HG03103 (cell line): ENCODE measurements at regions not wholly inside any gene's neighbourhood (a gene's known extent, or its start where the extent isn't known, plus 50 kb on each side); places are given as distances from the start of the nearest gene placed in this dataset.

Experiments used
- ATAC-seq: cut with Tn5 transposase; IDR thresholded peaks from one replicate; pipeline ENCODE4 v1.9.1; 2021; ENCODE audit warnings: low read depth; ENCODE audit not compliant: unreplicated experiment

DNA sequence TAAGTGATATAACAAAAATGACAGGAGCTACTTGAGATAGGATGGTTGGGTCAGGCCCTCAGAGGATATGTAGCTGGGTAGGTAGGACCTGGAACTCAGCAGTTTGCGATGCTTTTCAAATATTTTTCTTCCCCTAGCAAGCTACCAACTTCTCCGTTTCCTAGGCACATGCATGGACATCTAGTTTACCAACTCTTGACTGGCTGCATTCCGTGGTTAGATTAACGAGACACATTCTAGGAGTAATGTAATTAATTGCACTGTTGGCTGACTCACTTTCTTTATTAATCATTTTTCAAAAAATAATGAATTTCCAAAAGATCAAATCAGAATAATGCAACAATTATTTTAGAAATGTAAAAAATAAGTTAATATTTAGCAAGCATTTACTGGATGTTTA lies 95.9 kb downstream of the MACIR start:
- no peak for ATAC-seq

DNA sequence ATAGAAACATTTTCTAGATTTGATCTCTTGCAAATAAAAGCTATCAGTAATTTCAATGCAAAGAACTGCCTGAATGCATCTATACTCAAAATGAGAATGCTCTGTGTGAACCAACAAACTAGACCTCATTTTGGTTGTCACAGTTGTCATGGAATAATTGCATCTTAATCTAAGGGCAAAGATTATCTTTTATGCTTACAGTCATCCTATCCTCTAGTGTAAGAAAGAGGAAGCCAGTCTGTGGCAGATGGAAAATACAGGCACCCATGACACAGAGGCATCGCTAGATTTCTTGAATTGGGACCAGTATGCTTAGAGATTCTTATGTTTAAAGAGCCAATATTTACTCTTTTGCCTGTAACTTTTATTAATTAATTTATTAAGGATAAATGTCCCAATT lies 95.0 kb downstream of the MACIR start:
- ATAC-seq = no peak

DNA sequence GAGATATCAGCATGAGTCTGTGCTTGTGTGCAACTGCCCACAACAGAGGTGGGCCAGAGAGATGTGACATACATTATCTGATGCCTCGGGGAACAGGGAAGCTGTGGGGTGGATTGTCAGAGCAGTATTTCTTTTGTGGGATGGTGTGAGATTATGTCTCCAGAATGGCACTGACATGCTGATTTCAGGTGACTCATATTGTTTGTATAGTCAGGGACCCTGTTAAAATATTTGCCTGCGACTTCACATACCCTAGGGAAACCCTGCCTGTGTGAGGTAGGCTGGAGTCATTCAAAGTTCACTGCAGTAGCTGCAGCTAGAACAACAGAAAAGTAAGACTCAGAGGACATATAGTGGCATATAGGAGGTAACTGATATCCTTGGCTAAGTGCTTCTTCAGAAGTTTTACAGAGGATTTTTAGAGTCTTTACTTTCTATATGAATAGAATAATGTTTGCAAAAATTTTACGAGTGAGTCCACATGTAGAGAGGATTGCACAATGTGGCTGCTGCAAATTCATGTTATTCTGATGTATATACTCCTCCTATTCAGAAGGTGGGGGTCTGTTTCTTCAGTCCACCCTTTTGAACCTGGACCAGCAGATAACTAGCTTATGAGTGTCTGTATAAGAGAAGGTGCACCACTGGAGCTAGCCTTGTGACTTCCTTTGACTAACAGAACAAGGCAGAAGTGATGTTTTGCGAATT lies 89.3 kb downstream of the MACIR start:
- no peak for ATAC-seq

DNA sequence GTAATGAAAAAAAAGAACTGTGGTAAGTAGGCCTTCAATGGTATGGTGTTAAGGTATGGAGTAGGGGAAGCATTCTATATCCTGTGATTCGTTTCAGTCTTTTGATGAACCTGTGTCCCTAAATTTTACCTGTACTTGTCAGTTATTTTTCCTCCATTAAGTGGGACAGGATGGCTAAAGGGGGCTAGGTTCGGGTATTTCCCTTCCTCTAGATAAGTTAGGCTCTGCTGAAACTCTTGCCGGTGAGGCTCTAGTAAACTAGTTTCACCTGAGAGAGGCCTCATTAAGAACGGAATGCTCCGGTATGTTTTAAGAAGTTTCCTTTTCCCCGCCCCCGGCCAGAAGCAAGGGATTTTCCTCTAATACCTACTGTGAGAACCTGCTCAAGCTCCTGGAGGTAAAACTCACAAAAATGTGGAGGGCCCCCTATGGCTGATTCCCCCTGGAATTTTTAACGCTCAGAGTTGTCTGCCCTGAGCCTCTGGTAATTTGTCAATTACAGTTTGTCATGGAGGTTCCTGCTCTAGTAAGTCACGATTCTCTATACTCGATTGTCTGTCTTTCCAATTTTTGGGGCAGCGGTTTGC lies 87.7 kb downstream of the MACIR start:
- no peak for ATAC-seq

DNA sequence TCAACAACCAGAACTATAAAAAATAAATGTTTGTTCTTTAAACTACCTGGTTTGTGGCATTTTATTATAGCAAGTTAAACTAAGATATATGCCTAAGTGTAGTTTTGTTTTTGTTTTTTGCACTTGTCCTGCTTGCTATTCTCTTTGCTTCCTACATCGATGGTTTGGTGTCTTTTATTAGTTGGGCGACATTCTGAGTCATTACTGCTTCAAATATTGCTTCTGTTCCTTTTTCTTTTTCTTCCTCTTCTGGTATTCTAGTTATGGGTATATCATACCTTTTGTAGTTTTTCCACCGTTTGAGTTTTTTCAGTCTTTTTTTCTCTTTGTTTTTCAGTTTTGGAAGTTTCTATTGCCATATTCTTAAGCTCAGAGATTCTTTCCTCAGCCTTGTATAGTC lies 86.9 kb downstream of the MACIR start:
- no peak for ATAC-seq

DNA sequence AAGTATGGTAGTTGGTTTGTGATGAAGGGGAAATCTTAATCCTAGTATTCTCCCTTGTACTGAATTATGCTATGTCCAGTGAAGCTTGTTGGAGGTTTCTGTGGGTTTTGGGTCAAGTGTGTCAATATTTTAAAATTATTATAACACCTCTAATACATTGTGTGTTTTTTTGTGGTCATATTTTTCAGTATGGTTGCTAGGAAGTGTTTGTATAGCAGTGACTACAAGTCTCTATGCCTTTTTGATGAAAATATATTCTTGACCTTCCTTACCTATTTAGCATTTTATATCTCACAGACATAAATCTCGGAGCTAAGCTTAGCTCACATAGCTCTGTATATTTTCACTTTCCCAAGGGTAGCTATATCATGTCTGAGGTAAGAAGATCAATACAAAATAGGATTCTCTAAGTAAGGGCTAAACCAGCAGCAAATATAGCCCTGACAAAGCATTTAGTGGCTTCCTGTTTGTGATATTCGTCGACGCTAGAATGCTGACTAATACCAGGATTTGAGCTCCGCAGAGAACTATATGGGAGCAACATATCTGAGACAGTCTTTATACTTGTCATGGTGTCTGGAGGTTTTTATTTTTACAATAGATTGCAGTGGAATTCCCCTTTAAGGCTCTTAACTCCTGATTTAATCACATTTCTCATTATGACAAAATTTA lies 82.3 kb downstream of the MACIR start:
- peak; percentile 100 for ATAC-seq

DNA sequence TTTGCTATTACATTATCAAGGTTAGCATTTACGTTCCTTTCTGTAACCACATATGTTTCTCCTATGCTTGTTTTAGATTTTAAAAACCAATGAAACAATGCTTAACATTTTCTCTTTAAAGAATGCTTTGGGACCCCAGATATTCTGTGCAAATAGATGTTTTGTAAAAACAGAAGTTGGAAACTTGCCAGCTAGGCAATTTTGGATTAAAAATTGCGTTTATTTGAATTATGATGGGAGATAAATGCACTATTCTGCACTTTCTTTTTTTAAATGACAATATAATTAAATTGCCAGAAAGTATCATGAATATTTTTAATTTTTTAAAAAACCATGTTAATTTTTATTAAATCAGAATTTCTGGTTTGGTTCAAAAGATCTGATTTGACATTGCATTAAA lies 81.6 kb downstream of the MACIR start:
- no peak for ATAC-seq

DNA sequence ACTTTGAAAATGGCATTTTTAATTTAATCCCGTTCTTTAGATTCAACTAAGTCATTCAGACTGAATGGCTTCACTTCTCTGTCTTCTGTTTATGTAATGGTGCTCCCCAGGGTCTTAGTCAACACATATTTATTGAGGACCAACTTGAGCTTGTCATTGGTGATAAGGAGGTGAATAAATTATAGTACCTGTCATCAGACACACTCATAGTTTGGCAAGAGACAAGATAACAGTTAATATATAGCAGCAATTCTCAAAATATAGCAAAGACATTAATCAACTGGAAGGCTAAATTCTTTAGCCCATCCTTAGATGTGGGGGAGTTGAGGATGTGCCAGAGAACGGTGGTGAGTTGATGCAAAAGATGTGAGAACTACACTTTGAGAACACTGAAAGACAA lies 78.4 kb downstream of the MACIR start:
- no peak for ATAC-seq

DNA sequence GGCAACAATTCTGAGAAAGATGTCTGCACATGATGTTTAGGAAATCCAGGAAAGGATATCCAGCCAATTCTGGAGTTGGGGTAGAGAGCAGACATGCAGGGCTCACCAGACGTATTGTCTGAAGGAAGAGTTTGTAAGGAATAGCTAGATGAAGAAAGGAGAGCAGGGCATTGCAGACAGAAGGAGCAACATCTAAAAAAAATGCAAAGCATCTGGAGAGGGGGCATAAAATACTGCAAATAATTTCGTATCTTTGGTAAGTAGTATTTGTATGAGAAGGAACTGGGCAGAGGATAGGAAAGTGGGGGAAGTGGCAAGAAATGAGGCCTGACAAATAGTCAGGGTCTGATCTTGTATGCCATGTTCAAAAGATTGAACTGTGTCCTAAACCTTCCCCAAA lies 74.8 kb downstream of the MACIR start:
- no peak for ATAC-seq

DNA sequence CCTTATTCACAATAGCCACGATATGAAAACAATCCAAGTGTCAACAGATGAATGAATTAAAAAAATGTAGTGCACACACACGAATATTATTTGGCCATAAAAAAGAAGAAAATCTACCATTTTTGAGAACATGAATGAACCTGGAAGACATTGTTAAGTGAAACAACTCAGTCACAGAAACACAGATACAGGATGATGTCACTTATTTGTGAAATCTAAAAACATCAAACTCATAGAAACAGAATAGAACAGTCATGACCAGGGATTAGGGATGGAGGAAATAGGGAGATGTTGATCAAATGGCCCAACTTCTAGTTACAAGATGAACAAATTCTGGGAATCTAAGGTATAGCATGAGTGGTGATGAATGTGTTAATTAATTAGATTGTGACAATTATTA lies 72.3 kb downstream of the MACIR start:
- no peak for ATAC-seq
